GM21619 (cell line): ENCODE measurements at regions not wholly inside any gene's neighbourhood (a gene's known extent, or its start where the extent isn't known, plus 50 kb on each side); places are given as distances from the start of the nearest gene placed in this dataset.
"Not testable (repeated sequence)": the region's sequence is repeated elsewhere in the genome, so short reads cannot be mapped to it uniquely, and the experiment has no call there.

ENCODE experiments used
- ATAC-seq: cut with Tn5 transposase; IDR thresholded peaks from one replicate; pipeline ENCODE4 v1.9.1; 2021; ENCODE audit not compliant: unreplicated experiment

DNA sequence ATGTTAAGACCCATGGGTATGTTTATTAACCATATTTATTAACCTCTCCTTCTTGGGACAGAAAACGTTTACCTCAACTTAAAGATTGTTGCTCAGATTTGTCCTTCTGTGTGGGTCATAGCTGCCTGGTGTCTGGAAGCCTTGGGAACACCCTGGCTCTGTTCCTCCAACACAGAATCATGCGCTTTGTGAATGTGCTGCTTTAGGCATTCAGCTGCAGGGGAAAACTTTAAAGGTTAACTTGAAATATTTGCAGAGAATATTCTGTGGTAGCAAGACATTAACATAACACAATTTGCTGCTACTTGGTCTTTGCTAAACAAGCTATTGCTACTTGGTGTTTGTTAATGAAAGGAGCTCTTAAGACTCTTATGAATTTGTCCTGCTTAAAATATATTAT lies 50.5 kb upstream of the THOC3 start:
- not testable (repeated sequence) for ATAC-seq

DNA sequence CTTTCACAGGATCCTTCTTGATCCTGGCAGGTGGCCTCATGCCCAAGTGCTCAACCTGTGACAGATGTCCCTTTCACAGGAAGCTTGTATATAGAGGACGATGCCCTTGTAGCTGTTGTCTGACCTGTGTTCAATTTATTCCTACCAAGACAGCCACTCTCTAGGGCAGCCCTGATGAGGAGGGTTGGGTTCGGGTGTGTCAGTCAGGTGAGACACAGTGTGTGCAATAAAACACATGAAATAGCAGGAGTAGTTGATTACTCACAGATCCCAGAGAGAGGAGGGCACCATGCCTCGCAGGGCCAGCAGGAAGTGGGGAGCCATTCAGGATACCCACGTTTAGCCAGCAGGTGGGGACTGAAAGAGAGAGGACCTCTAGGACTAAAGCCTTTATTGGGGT lies 52.7 kb upstream of the THOC3 start:
- ATAC-seq = not testable (repeated sequence)

DNA sequence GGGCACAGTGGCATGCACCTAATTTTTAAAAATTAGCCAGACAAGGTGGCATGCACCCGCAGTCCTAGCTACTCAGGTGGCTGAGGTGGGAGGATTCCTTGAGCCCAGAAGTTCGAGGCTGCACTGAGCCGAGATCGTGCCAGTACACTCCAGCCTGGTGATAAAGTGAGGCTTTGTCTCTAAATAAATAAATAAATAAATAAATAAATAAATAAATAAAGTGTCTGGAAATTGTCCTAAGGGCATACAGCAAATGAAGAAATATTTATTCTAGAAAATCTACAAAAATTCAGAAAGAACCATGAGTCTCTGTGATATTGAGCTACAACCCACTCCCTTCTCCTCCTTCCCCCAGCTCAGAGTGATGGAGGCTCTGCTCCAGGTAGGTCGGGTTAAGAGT lies 55.4 kb upstream of the THOC3 start:
- ATAC-seq = not testable (repeated sequence)

GRCh38 chr5:176029445-176029844 lies 61.3 kb upstream of the THOC3 start:
- not testable (repeated sequence) for ATAC-seq

- not testable (repeated sequence) for ATAC-seq
Observed at GRCh38 chr5:176030361-176031117, 62.4 kb upstream of the THOC3 start.

DNA sequence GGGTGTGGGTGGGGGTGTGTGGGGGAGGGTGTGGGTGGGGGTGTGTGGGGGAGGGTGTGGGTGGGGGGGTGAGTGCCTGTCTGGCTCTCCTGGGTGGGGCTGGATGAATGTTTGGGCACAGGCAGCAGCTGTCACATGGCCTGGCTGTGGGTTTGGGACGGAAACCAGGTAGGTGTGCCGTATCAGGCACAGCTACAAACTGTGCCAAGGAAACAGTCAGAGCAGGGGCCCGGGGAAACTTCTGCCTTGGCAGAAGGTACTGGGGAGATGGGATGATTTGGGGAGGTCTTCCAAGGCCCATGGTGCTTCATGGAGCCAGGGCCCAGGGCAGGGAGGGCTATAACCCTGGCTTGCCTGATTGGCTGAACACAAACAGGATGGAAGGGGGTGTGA lies 63.0 kb upstream of the THOC3 start:
- not testable (repeated sequence) for ATAC-seq

DNA sequence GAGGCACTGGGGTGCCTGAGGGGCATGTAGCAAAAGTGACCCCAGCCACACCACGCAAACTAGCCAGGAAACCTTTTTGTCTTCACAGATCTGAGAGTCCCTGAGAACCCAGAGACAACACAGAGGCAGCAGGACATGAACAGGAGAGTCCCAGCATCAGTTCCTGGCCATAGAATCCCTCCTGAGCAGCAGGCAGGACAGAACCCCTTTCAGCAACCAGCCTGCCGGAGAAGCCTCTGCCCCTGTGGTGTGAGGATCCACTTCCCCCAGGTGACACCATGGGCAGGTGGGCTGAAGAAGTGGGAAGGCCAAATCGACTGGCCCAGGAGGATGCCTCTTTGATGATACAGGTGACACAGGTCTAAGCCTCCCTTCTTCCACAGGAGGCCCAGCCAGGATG lies 65.1 kb upstream of the THOC3 start:
- ATAC-seq = not testable (repeated sequence)

DNA sequence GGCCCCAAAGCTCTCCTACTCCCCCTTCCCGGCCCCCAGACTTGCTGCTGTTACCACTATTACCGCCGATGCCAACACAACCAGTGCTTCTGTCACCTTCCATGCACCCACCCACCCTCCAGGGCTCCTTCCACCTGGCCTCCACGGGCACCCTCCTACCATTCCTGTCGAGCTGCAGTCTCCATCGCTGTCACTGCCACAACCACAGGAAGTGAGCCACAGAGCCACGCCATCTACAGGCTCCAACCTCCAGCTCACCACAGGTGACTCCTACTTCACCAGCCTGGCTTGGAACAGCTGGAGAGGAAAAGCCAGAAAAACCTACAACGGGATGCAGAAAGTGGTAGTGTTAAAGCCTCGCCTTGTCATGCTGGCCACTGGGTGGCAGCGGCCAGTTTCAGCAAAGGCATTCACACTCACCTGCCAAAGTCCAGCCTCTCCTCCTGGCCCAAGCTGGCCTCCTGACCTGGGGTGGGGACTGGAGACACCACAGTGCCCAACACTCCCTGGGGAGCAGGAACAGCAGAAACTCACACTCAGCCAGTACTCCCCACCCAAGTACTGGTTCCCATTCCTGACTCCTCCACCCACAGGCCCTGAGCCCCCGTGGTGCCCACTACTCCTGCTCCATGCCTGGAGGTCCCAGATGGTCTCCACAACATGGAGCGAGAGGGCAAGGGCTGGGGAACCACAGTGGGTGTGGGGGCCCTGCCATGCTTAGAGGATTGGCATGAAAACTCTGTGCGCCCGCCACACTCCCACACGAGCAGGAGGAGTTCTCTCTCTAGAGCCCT lies 66.5 kb upstream of the THOC3 start:
- ATAC-seq = not testable (repeated sequence)

- ATAC-seq = not testable (repeated sequence)
Observed at GRCh38 chr5:176035201-176035530, 67.1 kb upstream of the THOC3 start.

GRCh38 chr5:176035816-176036308 lies 67.7 kb upstream of the THOC3 start:
- ATAC-seq = not testable (repeated sequence)

- ATAC-seq = not testable (repeated sequence)
Observed at GRCh38 chr5:176036391-176036790, 68.3 kb upstream of the THOC3 start.

DNA sequence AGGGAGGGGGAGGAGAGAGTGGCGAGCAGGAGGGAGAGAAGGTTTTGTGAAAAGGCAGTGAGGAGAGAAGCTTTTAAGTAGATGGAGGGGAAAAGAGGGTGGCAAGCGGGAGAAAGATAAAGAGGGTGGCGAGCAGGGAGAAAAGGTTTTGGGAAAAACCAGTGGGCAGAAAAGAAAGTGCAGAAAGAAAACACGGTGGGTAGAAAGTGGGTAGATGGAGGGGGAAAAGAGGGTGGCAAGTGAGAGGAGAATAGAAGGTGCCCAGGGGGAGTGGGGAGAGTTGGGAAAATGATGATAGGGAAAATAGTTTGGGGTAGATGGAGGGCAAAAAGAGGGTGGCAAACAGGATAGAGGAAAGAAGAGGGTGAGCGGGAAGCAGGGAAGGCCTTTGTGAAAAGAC lies 69.1 kb upstream of the THOC3 start:
- not testable (repeated sequence) for ATAC-seq

DNA sequence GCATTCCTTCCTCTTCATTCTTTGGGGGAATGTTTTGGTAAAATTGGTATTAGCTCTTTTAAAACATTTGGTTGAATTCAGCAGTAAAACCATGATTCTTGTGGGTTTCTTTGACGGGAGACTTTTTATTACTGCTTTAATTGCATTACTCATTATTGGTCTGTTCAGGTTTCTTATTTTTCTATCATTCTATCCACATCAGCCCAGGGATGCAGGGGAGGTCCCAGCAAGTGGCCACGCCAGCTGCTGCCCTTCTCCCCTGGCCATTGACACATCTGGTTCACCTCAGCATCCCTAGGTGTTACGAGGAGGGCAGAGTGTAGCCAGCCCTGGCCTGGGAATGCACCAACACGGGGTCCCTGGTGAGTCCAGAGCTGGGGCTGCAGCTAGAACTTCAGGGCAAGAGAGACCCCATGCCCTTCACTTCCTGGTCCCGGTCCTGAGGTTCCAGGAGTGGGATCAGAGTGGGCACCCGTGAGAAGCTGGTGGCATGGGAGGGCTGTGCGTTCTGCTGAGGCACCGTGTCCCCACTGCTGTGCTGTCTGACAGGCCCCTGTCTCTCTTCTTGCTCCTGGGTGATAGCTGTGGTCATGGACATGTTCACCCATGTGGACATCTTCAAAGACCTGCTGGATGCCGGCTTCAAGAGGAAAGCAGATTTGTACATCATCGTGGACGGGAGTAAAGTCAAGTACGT lies 72.1 kb upstream of the THOC3 start:
- ATAC-seq = not testable (repeated sequence)

DNA sequence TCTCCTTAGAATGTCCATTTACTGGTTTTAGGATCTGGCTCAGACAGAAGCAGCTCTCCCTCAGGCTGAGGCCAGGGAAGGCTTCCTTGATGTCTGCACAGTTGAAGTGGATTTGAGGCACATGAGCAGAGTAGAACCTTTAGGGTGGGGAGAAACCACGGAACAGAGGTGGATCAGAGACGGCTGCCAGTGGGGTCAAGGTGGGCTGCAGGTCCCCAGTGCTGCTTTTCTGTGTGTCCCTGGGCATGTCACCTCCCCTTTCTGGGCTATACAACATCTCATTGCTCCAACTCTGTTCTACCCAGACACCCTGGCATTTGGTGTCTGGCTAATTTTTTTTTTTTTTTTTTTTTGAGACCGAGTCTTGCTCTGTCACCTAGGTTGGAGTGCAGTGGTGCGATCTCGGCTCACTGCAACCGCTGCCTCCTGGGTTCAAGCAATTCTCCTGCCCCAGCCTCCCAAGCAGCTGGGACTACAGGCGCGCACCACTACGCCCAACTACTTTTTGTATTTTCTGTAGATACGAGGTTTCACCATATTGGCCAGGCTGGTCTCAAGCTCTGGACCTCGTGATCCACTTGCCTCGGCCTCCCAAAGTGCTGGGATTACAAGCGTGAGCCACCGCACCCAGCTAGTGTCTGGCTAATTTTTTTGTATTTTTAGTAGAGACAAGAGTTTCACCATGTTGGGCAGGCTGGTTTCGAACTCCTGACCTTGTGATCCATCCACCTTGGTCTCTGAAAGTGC lies 73.3 kb upstream of the THOC3 start:
- not testable (repeated sequence) for ATAC-seq

- not testable (repeated sequence) for ATAC-seq
Observed at GRCh38 chr5:176042020-176042658, 74.0 kb upstream of the THOC3 start.

- not testable (repeated sequence) for ATAC-seq
Observed at GRCh38 chr5:176043252-176043829, 75.2 kb upstream of the THOC3 start.

- not testable (repeated sequence) for ATAC-seq
Observed at GRCh38 chr5:176043986-176044385, 75.9 kb upstream of the THOC3 start.

GRCh38 chr5:176044431-176044830 lies 76.3 kb upstream of the THOC3 start:
- ATAC-seq = not testable (repeated sequence)

DNA sequence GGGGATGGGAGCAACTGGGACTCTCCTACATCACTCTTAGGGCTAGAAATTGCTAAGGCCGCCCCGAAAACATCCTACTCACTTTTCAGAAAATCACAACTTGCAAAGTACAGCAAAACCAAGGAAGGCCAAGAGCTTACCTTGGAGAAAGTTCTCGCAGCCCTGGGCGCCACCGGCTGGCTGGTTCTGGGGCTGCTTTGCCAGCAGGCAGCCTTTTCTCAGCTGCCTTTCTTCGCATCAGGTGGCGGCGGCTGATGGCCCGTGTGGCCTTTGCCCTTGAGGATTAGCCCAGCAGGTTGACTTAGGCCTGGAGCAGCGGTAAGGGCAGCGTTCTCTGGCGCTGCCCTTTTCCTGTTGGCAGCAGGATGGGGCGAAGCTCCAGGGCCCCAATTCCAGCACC lies 77.3 kb upstream of the THOC3 start:
- not testable (repeated sequence) for ATAC-seq

GRCh38 chr5:176048671-176049070 lies 80.6 kb upstream of the THOC3 start:
- ATAC-seq = not testable (repeated sequence)
